DND-41 (cell line): ENCODE measurements at regions not wholly inside any gene's neighbourhood (a gene's known extent, or its start where the extent isn't known, plus 50 kb on each side); places are given as distances from the start of the nearest gene placed in this dataset.

Source experiments
- ATAC-seq: fragments of 200-7000 bp; cut with Tn5 transposase; 3 replicates; pipeline ENCODE4 v1.9.1; 2021; ENCODE audit warnings: low read depth; ENCODE audit not compliant: insufficient read depth
- DNase-seq: peaks from one replicate; pipeline ENCODE4 v3.0.0-alpha.2; 2020
- H2AFZ ChIP-seq: 2 replicates; pipeline ENCODE4 v1.6.0; 2012; ENCODE audit warnings: low read depth, low read length
- H3K27ac ChIP-seq: 2 replicates; pipeline ENCODE4 v1.5.1; 2012; ENCODE audit warnings: low read length, inconsistent platforms
- H3K27me3 ChIP-seq: fragments of 200-600 bp; sonication (generic); 2 replicates; pipeline ENCODE4 v1.6.0; 2012; ENCODE audit warnings: low read length, mild to moderate bottlenecking, inconsistent platforms; ENCODE audit not compliant: insufficient read depth, poor library complexity
- H3K36me3 ChIP-seq: 2 replicates; pipeline ENCODE4 v1.5.1; 2012; ENCODE audit warnings: low read length, inconsistent platforms; ENCODE audit not compliant: insufficient read depth
- H3K4me1 ChIP-seq: 2 replicates; pipeline ENCODE4 v1.5.1; 2012; ENCODE audit warnings: mild to moderate bottlenecking, low read length; ENCODE audit not compliant: insufficient read depth
- H3K4me2 ChIP-seq: 2 replicates; pipeline ENCODE4 v1.6.0; 2012; ENCODE audit warnings: mild to moderate bottlenecking, moderate library complexity, low read length, inconsistent platforms; ENCODE audit not compliant: insufficient read depth
- H3K4me3 ChIP-seq, 2 experiments: fragments of 200-600 bp in 1 of 2; shearing (Covaris generic) in 1 of 2; 2 replicates each; pipeline ENCODE4 v1.5.1; 2012 to 2016; ENCODE audit warnings: inconsistent platforms in 2 of 2, low read length in 2 of 2, mild to moderate bottlenecking in 2 of 2, low read depth in 1 of 2, moderate library complexity in 1 of 2
- H3K79me2 ChIP-seq: 2 replicates; pipeline ENCODE4 v1.6.0; 2012; ENCODE audit warnings: low read length, inconsistent platforms; ENCODE audit not compliant: insufficient read depth
- H3K9ac ChIP-seq: 2 replicates; pipeline ENCODE4 v1.6.0; 2012; ENCODE audit warnings: low read depth, mild to moderate bottlenecking, inconsistent platforms, low read length, moderate library complexity
- H3K9me3 ChIP-seq: 2 replicates; pipeline ENCODE4 v1.5.1; 2012; ENCODE audit warnings: low read length, moderate library complexity, mild to moderate bottlenecking, inconsistent platforms; ENCODE audit not compliant: insufficient read depth, severe bottlenecking
- H4K20me1 ChIP-seq: 2 replicates; pipeline ENCODE4 v1.6.0; 2012; ENCODE audit warnings: low read length; ENCODE audit not compliant: insufficient read depth
- EZH2 ChIP-seq: IDR thresholded peaks from 3 replicates; pipeline ENCODE4 v1.6.1; 2012; ENCODE audit warnings: borderline replicate concordance, low read depth, mild to moderate bottlenecking, moderate library complexity, low read length, inconsistent platforms; ENCODE audit not compliant: severe bottlenecking
- TF ChIP-seq, protein P1 (sequence below): IDR thresholded peaks from 2 replicates; pipeline ENCODE4 v1.5.1; 2012; ENCODE audit warnings: borderline replicate concordance, low read length, moderate library complexity, mild to moderate bottlenecking; ENCODE audit not compliant: poor library complexity, severe bottlenecking; ENCODE audit errors: extremely low read depth

DNA sequence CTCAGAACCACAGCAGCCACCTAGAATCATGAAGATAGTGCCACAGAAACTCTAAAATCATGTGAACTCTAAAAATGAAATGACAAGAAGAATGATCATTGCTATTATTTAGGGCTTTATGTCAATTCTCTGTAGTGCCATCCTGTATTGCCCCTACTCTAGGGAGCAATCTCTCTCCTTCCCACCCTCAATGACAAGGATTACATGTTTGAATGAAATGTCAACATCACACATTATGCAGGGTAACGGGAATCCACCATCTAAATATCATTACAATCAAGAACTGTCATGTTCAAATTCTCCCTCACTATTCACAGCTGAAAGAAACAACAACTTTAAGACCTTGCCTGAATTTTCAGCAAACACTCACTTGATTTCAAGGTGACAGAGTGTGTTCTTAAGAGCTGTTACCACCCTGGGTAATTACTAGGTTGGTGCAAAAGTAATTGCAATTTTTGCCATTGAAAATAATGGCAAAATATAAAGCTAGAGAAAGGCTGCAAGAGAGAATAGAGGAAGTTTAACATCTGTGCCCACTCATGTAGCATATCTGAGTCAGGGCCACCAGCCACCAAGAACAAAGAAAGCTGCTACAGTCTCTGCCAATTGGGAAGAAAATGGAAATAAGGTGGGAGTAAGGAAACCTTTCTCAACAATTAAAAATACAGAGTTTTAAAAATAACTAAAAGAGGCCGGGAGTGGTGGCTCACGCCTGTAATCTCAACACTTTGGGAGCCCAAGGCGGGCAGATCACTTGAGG, 112.8 kb upstream of the PSMD7 start:
- Histone ChIP-seq H2AFZ (no peak overlapping the region), H3K9ac (no peak overlapping the region), H3K4me2 (no peak overlapping the region), H4K20me1 (no peaks in the 10 kb centered on the region), H3K9me3 (peaks cover 11% of the 10 kb centered on the region), H3K4me3 (no peak overlapping the region), H3K27me3 (no peaks in the 10 kb centered on the region), H3K4me1 (no peaks in the 10 kb centered on the region), H3K36me3 (no peaks in the 10 kb centered on the region), H3K27ac (no peak overlapping the region), H3K79me2 (no peaks in the 10 kb centered on the region)
- no peak for TF ChIP-seq EZH2
- TF ChIP-seq, protein P1, sequence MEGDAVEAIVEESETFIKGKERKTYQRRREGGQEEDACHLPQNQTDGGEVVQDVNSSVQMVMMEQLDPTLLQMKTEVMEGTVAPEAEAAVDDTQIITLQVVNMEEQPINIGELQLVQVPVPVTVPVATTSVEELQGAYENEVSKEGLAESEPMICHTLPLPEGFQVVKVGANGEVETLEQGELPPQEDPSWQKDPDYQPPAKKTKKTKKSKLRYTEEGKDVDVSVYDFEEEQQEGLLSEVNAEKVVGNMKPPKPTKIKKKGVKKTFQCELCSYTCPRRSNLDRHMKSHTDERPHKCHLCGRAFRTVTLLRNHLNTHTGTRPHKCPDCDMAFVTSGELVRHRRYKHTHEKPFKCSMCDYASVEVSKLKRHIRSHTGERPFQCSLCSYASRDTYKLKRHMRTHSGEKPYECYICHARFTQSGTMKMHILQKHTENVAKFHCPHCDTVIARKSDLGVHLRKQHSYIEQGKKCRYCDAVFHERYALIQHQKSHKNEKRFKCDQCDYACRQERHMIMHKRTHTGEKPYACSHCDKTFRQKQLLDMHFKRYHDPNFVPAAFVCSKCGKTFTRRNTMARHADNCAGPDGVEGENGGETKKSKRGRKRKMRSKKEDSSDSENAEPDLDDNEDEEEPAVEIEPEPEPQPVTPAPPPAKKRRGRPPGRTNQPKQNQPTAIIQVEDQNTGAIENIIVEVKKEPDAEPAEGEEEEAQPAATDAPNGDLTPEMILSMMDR = no peak
- ATAC-seq = no peak
- DNase-seq = no peak

DNA sequence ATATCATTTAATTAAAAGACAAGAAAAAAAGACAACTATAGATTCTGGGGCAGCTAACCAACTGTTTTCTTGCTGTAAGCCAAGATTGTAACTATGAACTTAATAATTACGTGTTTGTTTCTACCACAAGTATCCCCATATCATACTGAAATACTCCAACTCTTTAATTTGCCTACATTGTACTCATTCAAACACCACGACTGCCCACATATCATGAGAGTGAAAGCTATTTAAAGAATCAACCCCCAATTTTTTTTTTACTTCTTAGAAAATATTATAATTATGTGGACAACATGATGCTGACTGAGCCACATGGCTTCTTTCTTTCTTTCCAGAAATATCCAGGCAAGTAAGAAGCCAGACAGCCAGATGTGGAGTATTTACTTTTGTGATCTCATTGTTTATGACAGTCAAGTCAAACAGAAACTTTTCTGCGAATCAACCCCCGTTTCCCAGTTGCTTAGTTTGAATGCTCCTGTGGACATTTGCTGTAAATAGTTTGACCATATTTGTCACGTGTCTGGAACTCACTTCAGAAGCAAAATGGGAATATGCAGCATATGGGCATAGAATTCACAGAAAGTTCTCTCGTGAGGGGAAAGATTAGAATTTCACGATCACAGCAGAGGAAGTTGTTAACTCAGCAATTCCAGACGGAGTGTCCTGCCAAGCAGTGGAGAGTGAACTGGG, 126.8 kb upstream of the PSMD7 start:
- H3K79me2 ChIP-seq = no peaks in the 10 kb centered on the region
- H2AFZ ChIP-seq = no peak overlapping the region
- no peaks in the 10 kb centered on the region for H3K27me3 ChIP-seq
- H3K4me1 ChIP-seq = no peaks in the 10 kb centered on the region
- ATAC-seq (no peak), DNase-seq (no peak)
- H3K4me2 ChIP-seq = no peak overlapping the region
- no peak overlapping the region for H3K4me3 ChIP-seq
- no peak overlapping the region for H3K27ac ChIP-seq
- H3K9ac ChIP-seq = no peak overlapping the region
- TF ChIP-seq, protein P1 = no peak
- TF ChIP-seq EZH2 = no peak
- H3K9me3 ChIP-seq = peaks cover 2% of the 10 kb centered on the region
- H3K36me3 ChIP-seq = no peaks in the 10 kb centered on the region
- H4K20me1 ChIP-seq = no peaks in the 10 kb centered on the region

DNA sequence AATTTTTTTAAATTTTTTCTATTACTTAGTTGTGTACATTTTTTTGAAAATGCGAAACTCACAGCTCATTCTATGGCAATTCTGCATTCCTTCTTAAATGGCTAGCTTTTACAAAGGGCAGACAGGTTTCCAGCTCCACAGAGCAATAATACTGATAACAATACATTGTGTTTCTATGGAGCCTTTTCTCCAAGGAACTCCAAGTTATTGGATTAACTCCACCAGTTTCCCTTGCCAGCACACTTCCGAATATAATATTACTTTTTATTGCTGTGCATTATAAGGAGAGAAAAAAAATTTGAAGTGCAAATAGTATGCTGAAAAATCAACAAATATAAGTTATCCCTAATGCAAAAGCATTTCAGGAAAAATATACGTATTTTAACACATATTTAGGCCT, 127.5 kb upstream of the PSMD7 start:
- Histone ChIP-seq H2AFZ (no peak overlapping the region), H3K36me3 (no peaks in the 10 kb centered on the region), H3K27ac (no peak overlapping the region), H3K4me1 (no peaks in the 10 kb centered on the region), H3K9ac (no peak overlapping the region), H3K27me3 (no peaks in the 10 kb centered on the region), H3K79me2 (no peaks in the 10 kb centered on the region), H3K4me3 (no peak overlapping the region), H3K9me3 (peaks cover 2% of the 10 kb centered on the region), H4K20me1 (no peaks in the 10 kb centered on the region), H3K4me2 (no peak overlapping the region)
- no peak for TF ChIP-seq EZH2
- TF ChIP-seq, protein P1 = no peak
- DNase-seq (no peak), ATAC-seq (no peak)
